COLO829 (cell line): ENCODE measurements at regions not wholly inside any gene's neighbourhood (a gene's known extent, or its start where the extent isn't known, plus 50 kb on each side); places are given as distances from the start of the nearest gene placed in this dataset.
A peak's percentile ranks its signal among the peaks of the same experiment; 100 is the strongest.

Source experiments
- DNase-seq: peaks from one replicate; pipeline ENCODE4 v3.0.0; 2012; ENCODE audit warnings: low spot score

GRCh38 chr3:27939521-27939920 lies 217.4 kb upstream of the EOMES start:
- DNase-seq = no peak

- peak; percentile 74 for DNase-seq
Measured at GRCh38 chr3:27939940-27940339, 217.8 kb upstream of the EOMES start.

- no peak for DNase-seq
Measured at GRCh38 chr3:27943106-27943505, 221.0 kb upstream of the EOMES start.

GRCh38 chr3:27945229-27945628 lies 223.1 kb upstream of the EOMES start:
- DNase-seq = no peak

GRCh38 chr3:27960133-27960532 lies 238.0 kb upstream of the EOMES start:
- peak; percentile 82 for DNase-seq

- no peak for DNase-seq
Measured at GRCh38 chr3:27963519-27963918, 241.4 kb upstream of the EOMES start.

GRCh38 chr3:27971600-27971999 lies 249.5 kb upstream of the EOMES start:
- no peak for DNase-seq

- peak; percentile 66 for DNase-seq
Measured at GRCh38 chr3:27976933-27977332, 254.8 kb upstream of the EOMES start.

GRCh38 chr3:27978440-27978839 lies 256.3 kb upstream of the EOMES start:
- no peak for DNase-seq

- DNase-seq = no peak
Measured at GRCh38 chr3:27985369-27986035, 255.9 kb upstream of the CMC1 start.

GRCh38 chr3:27986234-27986879 lies 255.1 kb upstream of the CMC1 start:
- no peak for DNase-seq

- peak; percentile 42 for DNase-seq
Measured at GRCh38 chr3:27990324-27990723, 251.1 kb upstream of the CMC1 start.

- no peak for DNase-seq
Measured at GRCh38 chr3:27990837-27991236, 250.6 kb upstream of the CMC1 start.

GRCh38 chr3:27993051-27993450 lies 248.4 kb upstream of the CMC1 start:
- DNase-seq = no peak

GRCh38 chr3:28000608-28001007 lies 240.8 kb upstream of the CMC1 start:
- DNase-seq = no peak

GRCh38 chr3:28008235-28008634 lies 233.2 kb upstream of the CMC1 start:
- no peak for DNase-seq

GRCh38 chr3:28012830-28013229 lies 228.6 kb upstream of the CMC1 start:
- DNase-seq = no peak

GRCh38 chr3:28013864-28014473 lies 227.4 kb upstream of the CMC1 start:
- no peak for DNase-seq

GRCh38 chr3:28018925-28019718 lies 222.3 kb upstream of the CMC1 start:
- DNase-seq = no peak

- no peak for DNase-seq
Measured at GRCh38 chr3:28019740-28020139, 221.7 kb upstream of the CMC1 start.

- no peak for DNase-seq
Measured at GRCh38 chr3:28022916-28023315, 218.5 kb upstream of the CMC1 start.

- no peak for DNase-seq
Measured at GRCh38 chr3:28028554-28028953, 212.9 kb upstream of the CMC1 start.
